CD4-positive, CD25-positive, alpha-beta regulatory T cell (primary cell): ENCODE measurements at regions not wholly inside any gene's neighbourhood (a gene's known extent, or its start where the extent isn't known, plus 50 kb on each side); places are given as distances from the start of the nearest gene placed in this dataset.
"Not testable (repeated sequence)": the region's sequence is repeated elsewhere in the genome, so short reads cannot be mapped to it uniquely, and the experiment has no call there.

Experiments used
- ATAC-seq, 2 donors: fragments of 150-1000 bp; cut with Tn5 transposase; one replicate each; pipeline ENCODE4 v1.10.0; 2021; ENCODE audit warnings: low read depth in 2 of 2, moderate number of reproducible peaks in 2 of 2, moderate library complexity in 1 of 2
- DNase-seq, 3 donors: peaks; one replicate each; pipeline versions ENCODE4 v3.0.0 to v3.0.0-alpha.2; 2012 to 2022; ENCODE audit warnings: mixed read lengths in 1 of 3
- H3K27ac ChIP-seq: one replicate; pipeline ENCODE4 v1.7.0; 2013; ENCODE audit warnings: mild to moderate bottlenecking, low read length; ENCODE audit not compliant: insufficient read depth, poor library complexity, severe bottlenecking
- H3K27me3 ChIP-seq: one replicate; pipeline ENCODE4 v1.7.0; 2013; ENCODE audit warnings: low read length; ENCODE audit not compliant: control insufficient read depth, insufficient read depth
- H3K36me3 ChIP-seq: one replicate; pipeline ENCODE4 v1.7.0; 2013; ENCODE audit warnings: mild to moderate bottlenecking, low read length, moderate library complexity; ENCODE audit not compliant: control insufficient read depth, insufficient read depth
- H3K4me1 ChIP-seq: 2 replicates; pipeline ENCODE4 v1.7.0; 2013; ENCODE audit warnings: mild to moderate bottlenecking, low read length; ENCODE audit not compliant: insufficient read depth, control insufficient read depth, poor library complexity, severe bottlenecking
- H3K4me3 ChIP-seq: one replicate; pipeline ENCODE4 v1.7.0; 2013; ENCODE audit warnings: low read depth, mild to moderate bottlenecking, low read length, moderate library complexity
- H3K9me3 ChIP-seq, 2 experiments: 1 replicate in 1 of 2; 2 replicates in 1 of 2; pipeline ENCODE4 v1.7.0; 2013; ENCODE audit warnings: low read length in 2 of 2, mild to moderate bottlenecking in 1 of 2, moderate library complexity in 1 of 2; ENCODE audit not compliant: control insufficient read depth in 2 of 2
- H3K27ac Mint-ChIP-seq, 3 donors: one replicate each; pipeline ENCODE4 v1.8.0; 2020 to 2022; ENCODE audit warnings: mild to moderate bottlenecking in 3 of 3, mixed read lengths in 3 of 3, moderate library complexity in 2 of 3
- H3K27me3 Mint-ChIP-seq: one replicate; pipeline ENCODE4 v1.8.0; 2022; ENCODE audit warnings: mild to moderate bottlenecking, mixed read lengths
- H3K36me3 Mint-ChIP-seq: one replicate; pipeline ENCODE4 v1.8.0; 2020; ENCODE audit warnings: mixed read lengths
- H3K4me1 Mint-ChIP-seq, 4 donors: one replicate each; pipeline ENCODE4 v1.8.0; 2020 to 2022; ENCODE audit warnings: mixed read lengths in 4 of 4, mild to moderate bottlenecking in 1 of 4
- H3K4me3 Mint-ChIP-seq, 4 donors: one replicate each; pipeline ENCODE4 v1.8.0; 2020 to 2022; ENCODE audit warnings: mild to moderate bottlenecking in 4 of 4, mixed read lengths in 4 of 4, moderate library complexity in 3 of 4
- H3K9me3 Mint-ChIP-seq, 7 donors: one replicate each; pipeline ENCODE4 v1.8.0; 2020 to 2022; ENCODE audit warnings: mixed read lengths in 7 of 7, mild to moderate bottlenecking in 3 of 7, moderate library complexity in 2 of 7

DNA sequence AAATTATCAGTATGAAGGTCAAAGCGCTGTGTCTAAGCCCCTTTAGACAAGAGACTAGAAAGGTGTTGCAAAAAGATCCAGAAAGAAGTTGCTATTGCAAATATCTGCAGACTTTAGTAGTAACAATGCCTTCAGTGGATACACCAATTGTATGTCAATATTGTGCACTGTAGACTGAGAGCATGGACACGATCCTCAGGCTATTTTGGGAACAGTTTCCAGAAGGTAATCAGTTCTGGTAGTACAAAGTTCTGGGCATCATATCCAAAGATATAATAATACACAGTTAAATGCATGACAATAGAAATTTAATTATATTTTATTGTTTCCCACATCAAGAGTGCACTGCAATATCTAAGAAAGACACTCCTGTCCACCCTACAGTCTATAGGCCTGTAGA is 84.1 kb upstream of the LUZP2 start:
- H3K27me3 Mint-ChIP-seq, result no peaks in the 10 kb centered on the region

GRCh38 chr11:24413391-24413790 is 83.5 kb upstream of the LUZP2 start:
- H3K36me3 ChIP-seq, result no peaks in the 10 kb centered on the region
- Mint-ChIP-seq H3K4me3 (no peak overlapping the region), H3K9me3 (peaks cover 0 to 26% (median 8%) of the 10 kb centered on the region in 7 donors), H3K4me1 (no peaks in the 10 kb centered on the region), H3K27ac (no peak overlapping the region), H3K36me3 (no peaks in the 10 kb centered on the region), H3K27me3 (no peaks in the 10 kb centered on the region)
- H3K27me3 ChIP-seq, result no peaks in the 10 kb centered on the region
- ATAC-seq (no peak), DNase-seq (no peak)
- H3K9me3 ChIP-seq, result no peaks in the 10 kb centered on the region
- H3K4me3 ChIP-seq, result no peak overlapping the region
- H3K4me1 ChIP-seq, result no peaks in the 10 kb centered on the region
- no peak overlapping the region for H3K27ac ChIP-seq

More for the DNA sequence above, 84.1 kb upstream of the LUZP2 start:
- no peak for DNase-seq
- Mint-ChIP-seq H3K36me3 (no peaks in the 10 kb centered on the region), H3K9me3 (peaks cover 0 to 26% (median 7%) of the 10 kb centered on the region in 7 donors), H3K4me3 (no peak overlapping the region), H3K4me1 (no peaks in the 10 kb centered on the region), H3K27ac (no peak overlapping the region)
- no peak overlapping the region for H3K27ac ChIP-seq
- H3K4me3 ChIP-seq, result no peak overlapping the region
- ATAC-seq, result no peak
- no peaks in the 10 kb centered on the region for H3K4me1 ChIP-seq
- H3K9me3 ChIP-seq, result peaks cover 0 to 2% of the 10 kb centered on the region in 2 experiments
- no peaks in the 10 kb centered on the region for H3K27me3 ChIP-seq
- no peaks in the 10 kb centered on the region for H3K36me3 ChIP-seq

GRCh38 chr11:24415955-24416636 is 80.8 kb upstream of the LUZP2 start:
- H3K9me3 Mint-ChIP-seq, result peaks cover 3 to 19% (median 5%) of the 10 kb centered on the region in 7 donors
- not testable (repeated sequence) for H3K4me1 Mint-ChIP-seq, H3K27me3 ChIP-seq, DNase-seq, H3K9me3 ChIP-seq, H3K4me1 ChIP-seq, H3K27ac Mint-ChIP-seq, H3K36me3 ChIP-seq, H3K27me3 Mint-ChIP-seq, H3K4me3 Mint-ChIP-seq, H3K36me3 Mint-ChIP-seq, H3K27ac ChIP-seq, H3K4me3 ChIP-seq, ATAC-seq

DNA sequence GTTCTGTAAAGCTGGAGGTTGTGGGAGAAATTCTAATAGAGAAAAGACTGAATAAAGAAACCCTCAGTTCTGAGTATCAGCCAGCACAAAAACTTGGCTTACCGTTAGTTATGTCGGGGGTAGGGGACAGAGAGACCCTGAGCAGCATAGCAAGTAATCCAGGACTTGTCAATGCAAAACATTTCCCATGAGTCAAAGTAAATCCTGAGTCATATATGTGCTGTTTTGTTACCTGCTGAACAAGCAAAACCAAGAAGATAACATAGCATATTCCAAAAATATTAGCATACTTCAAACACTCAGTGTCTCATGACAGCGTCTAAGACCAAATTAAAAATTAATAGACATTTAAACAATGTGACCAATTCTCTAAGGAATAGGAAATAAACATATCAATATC is 75.1 kb upstream of the LUZP2 start:
- H3K36me3 Mint-ChIP-seq, result no peaks in the 10 kb centered on the region
- H3K4me3 Mint-ChIP-seq, result no peak overlapping the region
- DNase-seq, result no peak
- Histone ChIP-seq H3K36me3 (no peaks in the 10 kb centered on the region), H3K4me1 (no peaks in the 10 kb centered on the region), H3K9me3 (peaks cover 0 to 7% of the 10 kb centered on the region in 2 experiments), H3K27me3 (no peaks in the 10 kb centered on the region), H3K27ac (no peak overlapping the region), H3K4me3 (no peak overlapping the region)
- no peaks in the 10 kb centered on the region for H3K4me1 Mint-ChIP-seq
- H3K27me3 Mint-ChIP-seq, result no peaks in the 10 kb centered on the region
- ATAC-seq, result no peak
- H3K9me3 Mint-ChIP-seq, result peaks cover 2 to 18% (median 4%) of the 10 kb centered on the region in 7 donors
- no peak overlapping the region for H3K27ac Mint-ChIP-seq

GRCh38 chr11:24422376-24422775 is 74.5 kb upstream of the LUZP2 start:
- Mint-ChIP-seq H3K4me1 (no peaks in the 10 kb centered on the region), H3K36me3 (no peaks in the 10 kb centered on the region), H3K27ac (no peak overlapping the region), H3K9me3 (peaks cover 0 to 18% (median 4%) of the 10 kb centered on the region in 7 donors), H3K27me3 (no peaks in the 10 kb centered on the region), H3K4me3 (no peak overlapping the region)
- H3K27me3 ChIP-seq, result no peaks in the 10 kb centered on the region
- no peaks in the 10 kb centered on the region for H3K36me3 ChIP-seq
- DNase-seq (no peak), ATAC-seq (no peak)
- H3K9me3 ChIP-seq, result peaks cover 0 to 7% of the 10 kb centered on the region in 2 experiments
- H3K4me1 ChIP-seq, result no peaks in the 10 kb centered on the region
- H3K4me3 ChIP-seq, result no peak overlapping the region
- H3K27ac ChIP-seq, result no peak overlapping the region

DNA sequence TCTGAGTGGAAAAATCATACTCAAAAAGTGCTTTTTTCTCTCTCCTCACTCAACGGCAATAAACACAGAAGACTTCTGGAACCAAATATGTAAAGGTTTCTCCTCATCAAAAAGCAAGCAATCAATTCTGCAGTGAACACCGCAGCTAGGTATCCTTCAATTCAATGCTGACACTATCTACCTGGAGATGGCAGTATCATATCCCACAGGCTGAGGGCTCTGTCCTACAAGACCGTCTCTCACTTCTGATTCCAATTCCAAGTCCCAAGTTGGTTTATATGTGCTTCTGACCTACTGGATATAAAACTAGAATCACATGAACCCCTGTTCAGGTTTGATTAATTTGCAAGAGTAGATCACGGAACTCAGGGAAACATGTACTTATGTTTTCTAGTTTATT is 59.7 kb upstream of the LUZP2 start:
- no peaks in the 10 kb centered on the region for H3K36me3 ChIP-seq
- Mint-ChIP-seq H3K9me3 (peaks cover 0 to 17% (median 3%) of the 10 kb centered on the region in 7 donors), H3K36me3 (no peaks in the 10 kb centered on the region), H3K4me3 (no peak overlapping the region), H3K27ac (no peak overlapping the region), H3K27me3 (no peaks in the 10 kb centered on the region), H3K4me1 (no peaks in the 10 kb centered on the region)
- no peak overlapping the region for H3K27ac ChIP-seq
- H3K27me3 ChIP-seq, result no peaks in the 10 kb centered on the region
- H3K4me3 ChIP-seq, result no peak overlapping the region
- no peaks in the 10 kb centered on the region for H3K4me1 ChIP-seq
- no peaks in the 10 kb centered on the region for H3K9me3 ChIP-seq
- DNase-seq (no peak), ATAC-seq (no peak)
